GM19193 (cell line): ENCODE measurements at regions not wholly inside any gene's neighbourhood (a gene's known extent, or its start where the extent isn't known, plus 50 kb on each side); places are given as distances from the start of the nearest gene placed in this dataset.

Experiments
- POLR2A ChIP-seq: IDR thresholded peaks from 4 replicates; pipeline ENCODE4 v1.6.1; 2011; ENCODE audit not compliant: insufficient read depth, insufficient read length; ENCODE audit errors: extremely low read depth

DNA sequence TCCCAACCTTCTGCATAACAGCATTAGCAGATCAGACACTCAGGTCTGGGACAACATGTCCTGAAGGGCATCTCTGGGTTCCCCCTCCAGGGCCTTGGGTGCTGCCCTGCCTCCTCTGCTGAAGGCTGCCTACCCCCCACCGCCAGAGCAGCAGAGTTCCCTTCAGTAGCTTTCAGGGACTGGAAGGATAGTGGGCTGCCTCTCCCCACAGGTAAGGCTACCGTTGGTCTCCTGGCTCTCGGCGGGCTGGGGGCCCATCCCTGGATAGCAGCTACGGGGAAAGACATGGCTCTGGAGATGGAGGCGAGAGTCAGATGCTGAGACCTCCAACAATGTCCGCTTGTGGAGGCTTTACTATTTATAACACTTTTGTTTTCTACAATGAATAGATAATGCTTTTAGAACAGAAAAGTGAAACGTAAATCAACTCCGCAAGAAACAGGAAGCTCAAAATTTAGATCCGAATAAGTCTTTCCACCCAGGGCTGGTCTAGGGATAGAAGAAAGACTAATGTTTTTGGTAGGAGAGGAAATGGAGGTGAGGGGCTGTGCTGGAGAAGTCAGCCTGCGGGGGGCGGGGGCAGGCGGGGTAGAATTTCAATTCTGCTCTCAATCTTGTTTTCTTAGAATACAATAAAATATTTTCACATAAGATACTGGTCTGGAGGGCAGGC is 58.4 kb downstream of the ARL4C start:
- TF ChIP-seq POLR2A, result no peak

DNA sequence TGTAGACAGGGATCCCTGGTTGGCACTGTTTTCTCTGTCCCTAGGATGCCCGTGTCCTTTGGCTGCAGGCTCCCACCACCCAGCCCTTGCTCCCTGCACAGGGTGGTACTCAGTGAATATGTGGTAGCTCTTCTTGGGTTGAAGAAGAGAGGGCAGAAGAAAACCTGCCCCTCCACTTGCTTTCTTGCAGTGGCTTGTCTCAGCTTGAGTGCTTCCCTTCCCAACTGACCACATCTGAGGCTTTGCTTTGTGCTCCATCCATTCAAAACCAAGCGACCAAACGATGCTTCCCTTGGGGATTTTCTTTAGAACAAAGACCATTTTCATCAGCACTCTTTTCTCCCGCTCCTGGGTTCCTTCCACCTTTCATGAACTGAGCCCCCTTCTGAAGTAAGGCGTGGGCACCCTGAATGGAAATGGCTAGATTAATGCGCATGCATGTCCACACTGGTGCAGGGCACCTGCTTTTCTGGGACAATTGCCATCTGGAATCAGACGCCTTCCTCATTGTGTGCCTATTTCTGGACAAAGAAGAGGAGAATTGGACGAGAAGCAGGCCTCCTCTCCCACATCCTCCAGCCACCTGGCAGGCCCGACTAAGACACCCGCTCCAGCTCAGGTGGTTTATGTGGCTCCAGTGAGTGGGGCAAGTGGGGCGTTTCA is 59.1 kb downstream of the ARL4C start:
- no peak for TF ChIP-seq POLR2A

DNA sequence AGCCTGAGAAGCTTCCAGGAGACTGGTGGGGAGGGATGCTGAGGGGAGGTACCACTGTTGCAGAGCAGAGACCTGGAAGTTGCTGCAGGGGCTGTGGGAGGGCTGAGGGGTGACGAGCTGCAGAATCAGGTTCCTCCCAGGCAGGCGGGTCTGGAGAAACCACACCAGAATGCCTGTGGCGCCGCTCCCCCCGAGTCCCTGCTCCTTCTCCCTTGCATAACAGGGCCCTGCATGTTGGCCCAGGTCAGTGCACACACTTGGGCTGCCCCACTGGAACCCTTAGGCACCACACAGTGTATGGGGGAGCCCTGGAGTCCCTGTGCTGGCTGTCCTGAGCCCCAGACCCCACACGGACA is 60.4 kb downstream of the ARL4C start:
- TF ChIP-seq POLR2A, result no peak

DNA sequence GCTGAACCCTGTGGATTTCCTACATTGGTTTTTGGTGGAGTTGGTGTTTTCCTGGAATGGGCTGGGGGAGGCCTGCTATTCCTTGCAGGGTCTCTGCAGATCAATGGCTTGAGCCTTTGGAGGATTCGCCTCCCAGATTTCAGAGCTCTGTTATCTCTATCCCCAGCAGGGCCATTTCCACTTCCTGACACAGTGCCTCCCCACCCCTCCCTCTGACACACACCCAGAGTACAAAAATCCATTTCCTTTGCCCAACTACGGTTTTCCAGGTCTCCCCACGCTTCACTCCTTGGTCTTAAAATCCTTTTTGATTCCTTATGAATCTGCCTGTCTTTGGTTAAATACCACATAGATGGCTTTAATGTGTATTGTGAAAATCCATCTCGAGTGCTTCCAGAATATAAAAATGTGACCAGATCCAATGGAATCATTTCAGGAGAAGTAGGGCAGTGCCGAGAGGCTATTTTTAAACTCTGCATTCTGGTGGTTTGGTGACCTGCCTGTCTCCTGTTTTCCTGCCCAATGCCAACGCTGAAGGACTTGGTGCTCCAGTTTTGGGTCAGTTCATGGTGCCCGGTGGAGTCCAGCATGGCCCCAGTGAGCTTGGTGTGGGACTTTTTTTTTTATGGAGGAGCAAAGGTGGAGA is 60.9 kb downstream of the ARL4C start:
- no peak for TF ChIP-seq POLR2A

DNA sequence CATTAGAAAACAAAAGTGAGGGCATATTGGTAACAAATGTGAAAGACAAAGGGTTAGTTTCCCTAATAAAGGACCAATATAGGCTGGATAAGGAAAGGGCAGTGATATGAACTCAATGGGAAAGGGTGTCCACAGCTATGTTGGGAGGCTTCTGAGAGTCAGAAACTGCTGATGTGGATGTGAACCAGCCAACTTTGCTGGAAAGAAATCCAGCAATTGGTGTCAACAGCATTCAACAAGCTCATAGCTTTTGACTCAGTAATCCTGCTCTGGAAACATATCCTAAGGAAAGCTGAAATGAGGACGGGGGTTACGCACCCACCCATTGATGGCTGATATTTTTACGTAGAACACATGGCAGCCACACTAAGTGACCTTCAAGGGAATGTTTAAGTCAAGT is 63.7 kb downstream of the ARL4C start:
- TF ChIP-seq POLR2A, result no peak

- no peak for TF ChIP-seq POLR2A
Observed at GRCh38 chr2:234430871-234431270, 66.0 kb downstream of the ARL4C start.

DNA sequence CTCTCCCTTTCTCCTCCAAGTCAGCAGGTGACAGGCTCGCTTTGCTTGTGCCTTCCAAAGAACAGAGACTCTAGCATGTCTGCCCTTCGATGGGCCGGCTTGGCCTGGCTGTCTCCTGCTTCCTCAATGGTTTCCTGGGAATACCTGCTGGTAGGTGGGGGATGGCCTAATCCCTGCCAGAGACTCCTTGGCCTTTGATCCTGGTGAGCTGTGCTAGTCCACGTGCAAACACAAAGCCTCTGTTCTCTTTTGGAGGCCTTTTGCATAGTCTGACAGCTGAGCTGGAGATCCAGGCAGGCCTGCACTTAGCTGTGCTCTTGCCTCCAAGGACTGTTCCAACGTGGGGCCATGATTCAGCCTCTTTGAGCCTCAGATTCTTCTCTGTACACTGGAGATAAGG is 67.6 kb downstream of the ARL4C start:
- TF ChIP-seq POLR2A, result no peak

GRCh38 chr2:234427081-234428061 is 69.5 kb downstream of the ARL4C start:
- no peak for TF ChIP-seq POLR2A

DNA sequence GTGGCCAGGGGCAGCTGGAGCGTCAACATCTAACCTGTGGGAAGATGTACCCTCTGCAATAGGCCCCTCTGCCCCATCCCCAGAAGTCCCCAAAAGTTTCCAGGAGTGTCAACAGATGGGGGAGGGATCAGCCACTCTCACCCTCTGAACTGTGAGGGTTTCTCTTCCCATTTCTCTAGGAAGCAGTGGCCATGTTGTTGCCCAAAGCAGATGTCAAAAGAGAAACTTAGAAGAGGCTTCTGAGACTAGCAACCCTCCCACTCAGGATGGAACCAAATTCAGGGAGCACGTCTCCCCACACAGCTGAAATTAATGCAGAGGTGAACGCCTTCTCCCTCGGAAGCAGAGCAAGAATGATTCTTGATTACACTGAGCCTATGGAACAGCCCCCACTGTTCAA is 70.3 kb downstream of the ARL4C start:
- TF ChIP-seq POLR2A, result no peak

- no peak for TF ChIP-seq POLR2A
Observed at GRCh38 chr2:234425639-234426603, 71.0 kb downstream of the ARL4C start.

DNA sequence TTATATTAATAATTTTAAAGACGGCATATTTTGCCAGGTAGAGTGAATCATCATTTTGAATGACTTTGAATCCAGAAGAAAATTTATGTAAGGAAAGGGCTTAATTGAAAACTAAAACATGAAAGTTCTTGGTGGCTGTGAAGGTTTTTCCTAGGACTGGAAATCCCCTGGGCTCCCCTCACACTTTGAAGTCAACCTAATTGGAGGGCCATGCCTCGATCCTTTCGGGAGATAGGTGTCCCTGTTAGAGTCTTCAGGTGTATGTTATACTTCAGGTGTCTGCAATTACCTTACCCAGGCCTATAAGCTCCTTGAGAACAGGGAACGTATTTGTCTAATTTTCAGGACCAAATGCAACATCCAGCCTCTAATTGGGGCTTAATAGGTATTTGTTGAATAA is 73.0 kb downstream of the ARL4C start:
- no peak for TF ChIP-seq POLR2A

DNA sequence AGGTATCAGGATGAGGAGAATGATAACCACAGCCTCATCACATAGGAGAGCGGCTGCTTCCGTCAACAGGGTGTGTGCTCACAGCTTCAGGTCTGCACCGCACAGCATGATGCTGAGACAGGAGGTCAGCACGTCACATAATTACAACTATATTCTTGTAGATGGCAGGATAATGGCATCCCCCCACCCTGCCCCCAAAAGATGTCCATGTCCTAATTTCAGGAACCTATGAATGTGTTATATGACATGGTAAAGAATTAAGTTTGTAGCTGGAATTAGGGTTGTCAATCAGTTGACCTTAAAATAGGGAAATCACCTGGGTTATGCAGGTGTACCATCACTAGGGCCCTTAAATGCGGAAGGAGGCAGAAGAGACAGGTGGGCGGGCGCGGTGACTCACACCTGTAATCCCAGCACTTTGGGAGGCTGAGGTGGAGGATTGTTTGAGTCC is 73.9 kb downstream of the ARL4C start:
- TF ChIP-seq POLR2A, result no peak

DNA sequence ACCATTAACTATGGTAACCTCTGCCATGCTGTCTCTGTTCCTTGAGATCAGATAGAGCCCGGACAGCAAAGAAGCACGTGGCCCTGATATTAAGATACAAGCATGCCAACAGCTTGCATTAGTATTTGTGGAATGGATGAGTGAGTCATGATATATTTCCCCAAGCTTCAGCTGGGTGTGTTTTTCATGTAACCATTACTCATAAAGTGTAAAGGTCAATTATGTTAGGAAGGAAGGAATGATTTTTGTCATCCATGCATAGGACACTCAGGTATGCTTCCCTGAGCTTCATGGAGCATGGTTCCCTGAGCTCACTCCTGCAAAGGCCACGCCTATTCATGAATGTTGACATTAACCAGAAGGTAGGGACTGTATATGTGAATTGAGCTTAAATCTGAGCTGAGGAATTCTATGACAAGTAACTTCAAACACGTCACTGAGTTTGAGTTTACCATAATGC is 74.6 kb downstream of the ARL4C start:
- no peak for TF ChIP-seq POLR2A

GRCh38 chr2:234420408-234420807 is 76.5 kb downstream of the ARL4C start:
- TF ChIP-seq POLR2A, result no peak
